Fibroblast of mammary gland (primary cell): ENCODE measurements at regions not wholly inside any gene's neighbourhood (a gene's known extent, or its start where the extent isn't known, plus 50 kb on each side); places are given as distances from the start of the nearest gene placed in this dataset.

Experiments used
- DNase-seq: peaks from one replicate; pipeline ENCODE4 v3.0.0-alpha.2; 2010; ENCODE audit warnings: low read depth
- H3K4me3 ChIP-seq: 2 replicates; pipeline ENCODE4 v1.5.1; 2011; ENCODE audit warnings: low read depth, mild to moderate bottlenecking, low read length, moderate library complexity; ENCODE audit not compliant: control insufficient read depth
- TF ChIP-seq, protein P1 (sequence below): conservative IDR thresholded peaks from 2 replicates; pipeline ENCODE4 v1.5.1; 2011; ENCODE audit warnings: low read depth, low read length, inconsistent platforms; ENCODE audit not compliant: control insufficient read depth, insufficient read depth

DNA sequence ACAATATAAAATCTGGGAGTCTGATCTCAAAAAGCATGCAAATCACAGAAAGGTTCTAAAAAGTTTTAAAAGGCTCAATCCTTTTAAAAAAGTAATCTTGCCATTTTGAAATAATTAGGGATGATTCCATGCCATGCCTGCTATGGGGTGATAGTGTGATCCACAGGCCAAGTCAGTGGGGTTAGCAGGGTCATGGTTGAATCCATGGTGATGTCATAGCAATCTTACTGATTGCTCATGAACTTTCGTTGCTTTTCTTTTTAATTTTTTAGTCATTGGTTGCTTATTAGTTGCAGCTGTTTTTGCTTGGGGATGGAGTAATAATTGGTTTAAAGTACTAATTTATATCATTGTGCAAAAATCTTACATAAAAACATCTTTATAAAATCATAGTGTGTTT is 485.0 kb downstream of the ENC1 start:
- DNase-seq: peak; percentile 85
- TF ChIP-seq, protein P1, sequence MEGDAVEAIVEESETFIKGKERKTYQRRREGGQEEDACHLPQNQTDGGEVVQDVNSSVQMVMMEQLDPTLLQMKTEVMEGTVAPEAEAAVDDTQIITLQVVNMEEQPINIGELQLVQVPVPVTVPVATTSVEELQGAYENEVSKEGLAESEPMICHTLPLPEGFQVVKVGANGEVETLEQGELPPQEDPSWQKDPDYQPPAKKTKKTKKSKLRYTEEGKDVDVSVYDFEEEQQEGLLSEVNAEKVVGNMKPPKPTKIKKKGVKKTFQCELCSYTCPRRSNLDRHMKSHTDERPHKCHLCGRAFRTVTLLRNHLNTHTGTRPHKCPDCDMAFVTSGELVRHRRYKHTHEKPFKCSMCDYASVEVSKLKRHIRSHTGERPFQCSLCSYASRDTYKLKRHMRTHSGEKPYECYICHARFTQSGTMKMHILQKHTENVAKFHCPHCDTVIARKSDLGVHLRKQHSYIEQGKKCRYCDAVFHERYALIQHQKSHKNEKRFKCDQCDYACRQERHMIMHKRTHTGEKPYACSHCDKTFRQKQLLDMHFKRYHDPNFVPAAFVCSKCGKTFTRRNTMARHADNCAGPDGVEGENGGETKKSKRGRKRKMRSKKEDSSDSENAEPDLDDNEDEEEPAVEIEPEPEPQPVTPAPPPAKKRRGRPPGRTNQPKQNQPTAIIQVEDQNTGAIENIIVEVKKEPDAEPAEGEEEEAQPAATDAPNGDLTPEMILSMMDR: no peak
- no peak overlapping the region for H3K4me3 ChIP-seq

DNA sequence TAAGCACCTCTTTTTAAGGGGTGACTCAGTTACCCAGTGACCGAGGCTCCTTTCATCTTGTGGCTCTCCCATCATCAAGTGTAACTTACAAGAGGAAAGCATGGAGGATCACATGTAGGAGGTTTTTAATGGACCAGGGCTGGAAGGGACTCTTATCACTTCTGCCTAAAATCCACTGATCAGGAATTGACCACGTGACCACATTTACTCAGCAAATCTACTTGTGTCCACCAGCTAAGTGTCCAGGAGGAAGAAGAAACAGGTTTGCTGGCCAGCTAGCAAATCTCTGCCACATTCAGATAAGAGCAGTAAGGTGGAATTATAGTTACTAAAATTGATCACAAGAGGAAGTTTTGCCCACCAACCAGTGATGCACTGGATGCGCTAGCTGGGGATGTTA is 486.0 kb downstream of the ENC1 start:
- H3K4me3 ChIP-seq: no peak overlapping the region
- TF ChIP-seq, protein P1: no peak
- no peak for DNase-seq

DNA sequence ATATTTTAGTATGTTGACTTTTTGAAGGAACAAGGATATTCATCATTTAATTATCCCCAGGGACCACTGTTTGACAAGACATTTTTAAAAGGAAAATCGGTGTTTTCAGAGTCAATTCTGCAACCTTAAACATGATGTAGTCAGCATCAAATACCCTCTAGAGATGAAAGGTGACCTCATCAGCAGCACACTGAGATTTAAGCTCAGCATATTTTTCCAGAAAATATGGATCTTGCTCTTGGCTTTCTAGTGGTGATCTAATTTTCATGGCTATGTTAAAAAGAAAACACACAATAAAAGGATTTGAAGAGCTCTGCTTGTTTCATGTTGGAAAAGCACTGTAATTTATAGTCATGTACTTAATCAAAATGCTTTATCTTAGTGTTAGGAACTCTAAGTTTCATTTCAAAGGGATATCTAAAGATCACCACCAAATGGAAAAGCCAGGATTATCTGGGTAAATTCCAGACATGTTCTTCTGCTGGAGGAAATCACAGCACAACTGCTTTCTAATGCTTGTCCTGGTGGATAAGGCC is 487.2 kb downstream of the ENC1 start:
- DNase-seq: no peak
- TF ChIP-seq, protein P1: no peak
- no peak overlapping the region for H3K4me3 ChIP-seq

DNA sequence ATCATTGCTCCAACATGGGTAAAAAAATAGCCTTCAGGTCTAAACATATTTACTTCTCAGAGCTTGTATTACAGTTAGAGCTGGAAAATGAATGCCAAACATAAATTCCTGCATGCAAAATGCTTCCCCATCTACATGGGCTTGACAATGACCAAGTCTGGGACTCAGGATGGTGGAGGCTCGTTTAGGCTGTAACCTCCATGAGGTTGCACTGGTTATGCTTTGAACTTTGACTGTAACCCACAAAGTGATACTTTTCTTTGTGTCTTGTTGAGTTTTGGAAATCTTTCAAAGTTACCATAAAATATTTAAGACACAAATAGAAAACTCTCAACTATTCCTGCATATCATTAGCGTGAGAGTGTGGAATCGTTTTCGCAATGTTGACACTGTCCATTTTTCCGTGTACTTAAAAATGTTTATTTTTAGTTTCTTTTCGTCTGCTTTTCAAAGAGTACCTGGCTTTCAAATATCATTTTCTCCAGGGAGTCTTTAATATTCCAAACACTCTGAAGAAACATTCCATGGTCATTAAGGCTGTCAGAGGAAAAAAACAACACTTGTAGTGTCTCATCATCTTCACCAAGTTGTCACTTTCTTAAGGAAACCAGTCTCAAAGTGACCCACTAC is 487.8 kb downstream of the ENC1 start:
- DNase-seq: no peak
- TF ChIP-seq, protein P1: no peak

DNA sequence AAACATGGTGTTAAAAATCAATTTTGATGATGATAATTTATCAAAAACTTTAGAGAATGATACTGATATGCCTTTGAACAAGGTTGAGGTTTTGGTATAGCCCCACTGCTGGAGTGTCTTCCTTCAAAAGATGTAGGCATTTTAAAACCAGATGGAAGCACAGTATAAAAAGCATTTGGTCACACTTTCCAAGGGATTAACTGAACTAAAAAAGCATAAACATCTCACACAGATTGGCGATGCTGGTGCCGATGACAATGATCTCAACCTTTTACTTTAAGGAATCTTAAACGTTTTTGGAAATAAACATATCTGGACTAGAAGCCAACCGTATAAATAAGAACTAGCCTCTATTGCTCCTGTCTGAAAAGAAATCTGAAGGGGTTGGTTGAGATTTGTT is 488.4 kb downstream of the ENC1 start:
- DNase-seq: no peak

More for the DNA sequence above, 487.8 kb downstream of the ENC1 start:
- no peak overlapping the region for H3K4me3 ChIP-seq

DNA sequence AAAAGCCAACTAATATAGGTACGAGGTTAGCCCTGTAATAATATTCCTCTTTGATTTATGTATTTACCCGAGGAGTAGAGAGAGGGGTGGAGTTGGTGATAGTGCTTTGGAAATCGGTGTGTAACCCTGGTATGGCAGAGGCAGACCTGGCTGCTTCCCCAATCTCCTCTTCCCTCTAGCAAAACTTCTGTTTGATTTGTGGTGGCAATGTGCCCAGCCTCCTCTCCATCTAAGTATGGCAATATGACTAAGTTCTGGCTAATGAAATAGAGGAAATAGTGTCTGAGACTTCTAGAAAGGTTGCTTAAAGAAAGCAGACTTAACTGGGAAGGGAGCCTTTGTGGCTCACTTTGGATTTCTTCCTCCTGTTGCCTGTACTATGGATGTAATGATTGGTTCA is 491.1 kb downstream of the ENC1 start:
- TF ChIP-seq, protein P1: no peak
- H3K4me3 ChIP-seq: no peak overlapping the region
- DNase-seq: peak; percentile 88

More for the DNA sequence above, 488.4 kb downstream of the ENC1 start:
- TF ChIP-seq, protein P1: no peak
- no peak overlapping the region for H3K4me3 ChIP-seq
